ENCODE measurements at regions not wholly inside any gene's neighbourhood (a gene's known extent, or its start where the extent isn't known, plus 50 kb on each side); places are given as distances from the start of the nearest gene placed in this dataset.

DNA sequence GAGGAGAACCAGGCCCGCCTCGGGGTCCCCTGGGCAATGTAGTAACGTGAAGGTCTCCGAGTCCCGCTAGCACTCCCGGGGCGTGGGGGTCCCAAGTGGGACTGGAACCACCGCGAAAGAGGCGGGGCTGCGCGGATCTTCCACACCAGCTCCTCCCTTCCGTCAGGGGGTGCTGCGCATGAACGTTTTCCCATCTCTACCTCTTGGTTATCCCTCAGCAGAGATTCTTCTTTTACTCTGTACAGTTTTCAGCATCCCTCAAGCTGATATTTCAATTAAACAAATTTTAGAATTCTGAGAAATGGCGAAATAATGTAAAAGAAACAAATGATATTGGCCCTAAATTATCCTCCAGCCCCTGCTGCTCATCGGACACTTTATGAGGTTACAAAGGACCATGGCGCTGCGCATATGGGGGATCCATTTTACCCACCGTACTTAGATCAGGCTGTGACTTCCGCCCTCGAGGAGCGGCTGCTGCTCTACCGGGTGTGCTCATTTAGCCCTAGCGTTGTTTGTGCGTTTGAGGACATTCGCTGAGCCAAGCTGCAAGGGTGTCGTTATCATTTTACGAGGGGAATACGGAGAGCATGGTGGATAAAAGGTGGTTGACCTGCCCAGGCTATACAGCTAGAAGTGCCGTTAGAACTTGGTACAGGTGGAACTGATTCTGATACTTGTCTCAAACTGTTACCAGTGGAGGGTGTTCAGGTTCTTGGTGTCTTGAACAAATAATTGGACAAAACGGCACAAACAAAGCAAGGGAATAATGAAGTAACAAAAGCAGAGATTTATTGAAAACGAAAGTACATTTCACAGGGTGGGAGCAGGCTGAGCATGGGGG is 75.2 kb upstream of the CHD6 start (continued):
- TF ChIP-seq, protein P1, sequence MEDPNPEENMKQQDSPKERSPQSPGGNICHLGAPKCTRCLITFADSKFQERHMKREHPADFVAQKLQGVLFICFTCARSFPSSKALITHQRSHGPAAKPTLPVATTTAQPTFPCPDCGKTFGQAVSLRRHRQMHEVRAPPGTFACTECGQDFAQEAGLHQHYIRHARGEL (CRISPR knock-in tag; IDR thresholded peaks at IDR 0.05): no peak
- TF ChIP-seq ZEB1 (IDR thresholded peaks at IDR 0.05; ENCODE audit: insufficient replicate concordance, low read depth): peak; percentile 85
- TF ChIP-seq ZNF362 (CRISPR knock-in tag; IDR thresholded peaks at IDR 0.05; ENCODE audit: borderline replicate concordance): 0 out of 2 replicates have a peak, but pooled peaks have one; percentile 59
- no peak for TF ChIP-seq RELA (CRISPR knock-in tag; IDR thresholded peaks at IDR 0.05)
- TF ChIP-seq MEIS2 (CRISPR knock-in tag; IDR thresholded peaks at IDR 0.05): no peak; the same call in 1 of the 2 replicates
- no peak for TF ChIP-seq FOXM1 (CRISPR knock-in tag; IDR thresholded peaks at IDR 0.05)
- TF ChIP-seq HOXA5 (CRISPR knock-in tag; IDR thresholded peaks at IDR 0.05): peak; percentile 92
- peak; percentile 86; the same call in 1 of the 2 replicates for TF ChIP-seq SALL1 (CRISPR knock-in tag; IDR thresholded peaks at IDR 0.05)
- TF ChIP-seq PPARG (CRISPR knock-in tag; conservative IDR thresholded peaks at IDR 0.05): peak; percentile 77; the same call in 1 of the 2 replicates
- peak; percentile 89 for TF ChIP-seq SP4 (CRISPR knock-in tag; IDR thresholded peaks at IDR 0.05)
- TF ChIP-seq NFYB (CRISPR knock-in tag; IDR thresholded peaks at IDR 0.05): no peak; the same call in none of the 2 replicates
- peak; percentile 41; the same call in 1 of the 2 replicates for TF ChIP-seq TCF7 (IDR thresholded peaks at IDR 0.05; ENCODE audit: low read depth)
- TF ChIP-seq NR2F6 (IDR thresholded peaks at IDR 0.05): peak; percentile 70
- peak; percentile 31 for TF ChIP-seq NR2F6 (CRISPR knock-in tag; IDR thresholded peaks at IDR 0.05)
- no peak for TF ChIP-seq MAFG (CRISPR knock-in tag; IDR thresholded peaks at IDR 0.05)
- TF ChIP-seq, protein P2, sequence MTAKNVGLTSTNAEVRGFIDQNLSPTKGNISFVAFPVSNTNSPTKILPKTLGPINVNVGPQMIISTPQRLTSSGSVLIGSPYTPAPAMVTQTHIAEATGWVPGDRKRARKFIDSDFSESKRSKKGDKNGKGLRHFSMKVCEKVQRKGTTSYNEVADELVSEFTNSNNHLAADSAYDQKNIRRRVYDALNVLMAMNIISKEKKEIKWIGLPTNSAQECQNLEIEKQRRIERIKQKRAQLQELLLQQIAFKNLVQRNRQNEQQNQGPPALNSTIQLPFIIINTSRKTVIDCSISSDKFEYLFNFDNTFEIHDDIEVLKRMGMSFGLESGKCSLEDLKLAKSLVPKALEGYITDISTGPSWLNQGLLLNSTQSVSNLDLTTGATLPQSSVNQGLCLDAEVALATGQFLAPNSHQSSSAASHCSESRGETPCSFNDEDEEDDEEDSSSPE (CRISPR knock-in tag; IDR thresholded peaks at IDR 0.05): peak; percentile 86
- TF ChIP-seq U2AF2 (IDR thresholded peaks at IDR 0.05; ENCODE audit: low read depth, low read length): peak; percentile 70
- TF ChIP-seq, protein P3, sequence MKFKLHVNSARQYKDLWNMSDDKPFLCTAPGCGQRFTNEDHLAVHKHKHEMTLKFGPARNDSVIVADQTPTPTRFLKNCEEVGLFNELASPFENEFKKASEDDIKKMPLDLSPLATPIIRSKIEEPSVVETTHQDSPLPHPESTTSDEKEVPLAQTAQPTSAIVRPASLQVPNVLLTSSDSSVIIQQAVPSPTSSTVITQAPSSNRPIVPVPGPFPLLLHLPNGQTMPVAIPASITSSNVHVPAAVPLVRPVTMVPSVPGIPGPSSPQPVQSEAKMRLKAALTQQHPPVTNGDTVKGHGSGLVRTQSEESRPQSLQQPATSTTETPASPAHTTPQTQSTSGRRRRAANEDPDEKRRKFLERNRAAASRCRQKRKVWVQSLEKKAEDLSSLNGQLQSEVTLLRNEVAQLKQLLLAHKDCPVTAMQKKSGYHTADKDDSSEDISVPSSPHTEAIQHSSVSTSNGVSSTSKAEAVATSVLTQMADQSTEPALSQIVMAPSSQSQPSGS (CRISPR knock-in tag; IDR thresholded peaks at IDR 0.05): peak; percentile 96
- TF ChIP-seq ZNF709 (CRISPR knock-in tag; IDR thresholded peaks at IDR 0.05): peak; percentile 94
- TF ChIP-seq ZC3H13 (CRISPR knock-in tag; IDR thresholded peaks at IDR 0.05): no peak; the same call in 1 of the 2 replicates
- TF ChIP-seq HDAC2 (CRISPR knock-in tag; IDR thresholded peaks at IDR 0.05): peak; percentile 93
- TF ChIP-seq MXI1 (IDR thresholded peaks at IDR 0.05; ENCODE audit: borderline replicate concordance, low read depth, low read length): peak; percentile 81; the same call in 2 of the 3 replicates
- TF ChIP-seq ZSCAN25 (CRISPR knock-in tag; IDR thresholded peaks at IDR 0.05): peak; percentile 82; the same call in 1 of the 2 replicates
- no peak; the same call in 1 of the 2 replicates for TF ChIP-seq TMF1 (CRISPR knock-in tag; IDR thresholded peaks at IDR 0.05; ENCODE audit: low read depth)
- TF ChIP-seq ZNF773 (CRISPR knock-in tag; IDR thresholded peaks at IDR 0.05; ENCODE audit: borderline replicate concordance): no peak; the same call in 1 of the 2 replicates
- peak; percentile 32; the same call in 1 of the 2 replicates for TF ChIP-seq GMEB2 (CRISPR knock-in tag; IDR thresholded peaks at IDR 0.05; ENCODE audit: low read depth)
- peak; percentile 91 for TF ChIP-seq NR2C2 (CRISPR knock-in tag; IDR thresholded peaks at IDR 0.05; ENCODE audit: borderline replicate concordance)
